ENCODE measurements at regions not wholly inside any gene's neighbourhood (a gene's known extent, or its start where the extent isn't known, plus 50 kb on each side); places are given as distances from the start of the nearest gene placed in this dataset.

DNA sequence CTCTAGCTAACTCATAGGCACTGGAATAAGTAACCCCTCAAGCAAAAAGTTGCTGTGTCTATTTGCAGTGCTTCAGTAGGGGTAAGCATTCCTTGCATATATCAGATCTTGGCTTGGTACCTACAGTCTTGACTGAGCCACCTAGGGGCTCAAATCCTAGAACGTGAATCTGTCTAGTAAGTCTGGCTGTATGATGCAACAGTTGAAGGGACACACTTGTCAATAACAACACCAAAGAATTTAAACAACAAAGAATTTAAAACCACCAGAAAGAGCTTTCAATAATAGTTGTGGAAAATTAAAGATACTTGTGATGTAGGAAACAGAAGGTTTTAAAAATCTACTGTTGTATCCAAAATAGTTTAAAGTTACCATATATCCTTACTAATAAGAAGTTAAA lies 65.4 kb downstream of the EBLN1 start:
- no peak for TF ChIP-seq POLR2A (IDR thresholded peaks at IDR 0.05)
- TF ChIP-seq, protein P1, sequence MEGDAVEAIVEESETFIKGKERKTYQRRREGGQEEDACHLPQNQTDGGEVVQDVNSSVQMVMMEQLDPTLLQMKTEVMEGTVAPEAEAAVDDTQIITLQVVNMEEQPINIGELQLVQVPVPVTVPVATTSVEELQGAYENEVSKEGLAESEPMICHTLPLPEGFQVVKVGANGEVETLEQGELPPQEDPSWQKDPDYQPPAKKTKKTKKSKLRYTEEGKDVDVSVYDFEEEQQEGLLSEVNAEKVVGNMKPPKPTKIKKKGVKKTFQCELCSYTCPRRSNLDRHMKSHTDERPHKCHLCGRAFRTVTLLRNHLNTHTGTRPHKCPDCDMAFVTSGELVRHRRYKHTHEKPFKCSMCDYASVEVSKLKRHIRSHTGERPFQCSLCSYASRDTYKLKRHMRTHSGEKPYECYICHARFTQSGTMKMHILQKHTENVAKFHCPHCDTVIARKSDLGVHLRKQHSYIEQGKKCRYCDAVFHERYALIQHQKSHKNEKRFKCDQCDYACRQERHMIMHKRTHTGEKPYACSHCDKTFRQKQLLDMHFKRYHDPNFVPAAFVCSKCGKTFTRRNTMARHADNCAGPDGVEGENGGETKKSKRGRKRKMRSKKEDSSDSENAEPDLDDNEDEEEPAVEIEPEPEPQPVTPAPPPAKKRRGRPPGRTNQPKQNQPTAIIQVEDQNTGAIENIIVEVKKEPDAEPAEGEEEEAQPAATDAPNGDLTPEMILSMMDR (IDR thresholded peaks at IDR 0.05), result no peak
